H1 (cell line): ENCODE measurements at regions not wholly inside any gene's neighbourhood (a gene's known extent, or its start where the extent isn't known, plus 50 kb on each side); places are given as distances from the start of the nearest gene placed in this dataset.

ENCODE experiments used
- CTCF ChIA-PET: fragments of 300-600 bp; sonication (Branson Sonifier 250); formaldehyde crosslinking; loops from one replicate; lab custom pipeline; 2021; ENCODE audit not compliant: partially characterized antibody; lab: Charles Lee
- POLR2A ChIA-PET: fragments of 300-600 bp; sonication (Branson Sonifier 250); formaldehyde crosslinking; loops from one replicate; lab custom pipeline; 2021; ENCODE audit warnings: inconsistent platforms; ENCODE audit not compliant: partially characterized antibody; lab: Charles Lee
- DNase-seq, 2 experiments: peaks; one replicate each; pipeline versions ENCODE4 v3.0.0 to v3.0.0-alpha.2; 2010 to 2022; ENCODE audit warnings: low spot score in 2 of 2, low read depth in 1 of 2, mixed read lengths in 1 of 2
- FAIRE-seq: peaks from 2 replicates; lab custom pipeline; 2011; peaks lifted over from hg19 to GRCh38; lab: Jason Lieb, UNC
- H2AFZ ChIP-seq: 2 replicates; pipeline ENCODE4 v1.8.1; 2012; ENCODE audit warnings: low read length, inconsistent platforms
- H2AK5ac ChIP-seq: 2 replicates; pipeline ENCODE4 v1.6.1; 2013; ENCODE audit warnings: low read depth, low read length
- H2BK120ac ChIP-seq: replicated peaks from 2 replicates; pipeline ENCODE3; 2013; ENCODE audit warnings: low read depth, low read length, inconsistent platforms
- H2BK12ac ChIP-seq: 2 replicates; pipeline ENCODE4 v1.6.1; 2013; ENCODE audit warnings: low read depth, low read length
- H2BK15ac ChIP-seq: 2 replicates; pipeline ENCODE4 v1.6.1; 2013; ENCODE audit warnings: low read length
- H2BK20ac ChIP-seq: 2 replicates; pipeline ENCODE4 v1.6.1; 2013; ENCODE audit warnings: low read length
- H2BK5ac ChIP-seq: 2 replicates; pipeline ENCODE4 v1.6.1; 2013; ENCODE audit warnings: low read depth, low read length
- H3K14ac ChIP-seq: 2 replicates; pipeline ENCODE4 v1.6.1; 2013; ENCODE audit warnings: inconsistent platforms; ENCODE audit not compliant: insufficient read length
- H3K18ac ChIP-seq: 2 replicates; pipeline ENCODE4 v1.6.1; 2013; ENCODE audit warnings: low read length; ENCODE audit errors: extremely low read depth
- H3K23ac ChIP-seq: 2 replicates; pipeline ENCODE4 v1.6.1; 2013; ENCODE audit warnings: inconsistent platforms; ENCODE audit not compliant: insufficient read length
- H3K23me2 ChIP-seq: 2 replicates; pipeline ENCODE4 v1.6.1; 2013; ENCODE audit warnings: low read depth, low read length
- H3K27ac ChIP-seq: 2 replicates; pipeline ENCODE4 v1.6.1; 2011; ENCODE audit warnings: low read depth, low read length, inconsistent platforms
- H3K27me3 ChIP-seq, 4 experiments: replicated peaks in 1 of 4; 1 replicate in 1 of 4; 2 replicates in 3 of 4; pipeline versions ENCODE4 v1.6.1 to v1.8.1; 2011 to 2013; ENCODE audit warnings: low read length in 3 of 4, mild to moderate bottlenecking in 3 of 4, inconsistent platforms in 2 of 4, mixed read lengths in 2 of 4, moderate library complexity in 1 of 4; ENCODE audit not compliant: control insufficient read depth in 3 of 4, insufficient read depth in 3 of 4; ENCODE audit errors: extremely low read depth in 1 of 4
- H3K36me3 ChIP-seq, 4 experiments: 2 replicates each; pipeline versions ENCODE4 v1.6.1 to v1.8.1; 2011 to 2013; ENCODE audit warnings: mild to moderate bottlenecking in 4 of 4, low read length in 3 of 4, moderate library complexity in 2 of 4, control low read depth in 1 of 4, inconsistent platforms in 1 of 4; ENCODE audit not compliant: insufficient read depth in 4 of 4, control insufficient read depth in 2 of 4
- H3K4ac ChIP-seq: replicated peaks from 2 replicates; pipeline ENCODE3; 2013; ENCODE audit warnings: low read length, low read depth, mixed read lengths, inconsistent platforms; ENCODE audit not compliant: insufficient read length
- H3K4me1 ChIP-seq, 4 experiments: replicated peaks in 1 of 4; 1 replicate in 1 of 4; 2 replicates in 3 of 4; pipeline versions ENCODE4 v1.6.1 to v1.8.1; 2011 to 2013; ENCODE audit warnings: low read length in 3 of 4, inconsistent platforms in 2 of 4, mixed read lengths in 1 of 4; ENCODE audit not compliant: insufficient read depth in 4 of 4, control insufficient read depth in 3 of 4
- H3K4me2 ChIP-seq, 2 experiments: 2 replicates each; pipeline versions ENCODE4 v1.6.1 to v1.8.1; 2011 to 2013; ENCODE audit warnings: low read depth in 2 of 2, low read length in 2 of 2, control low read depth in 1 of 2, inconsistent platforms in 1 of 2, mild to moderate bottlenecking in 1 of 2; ENCODE audit not compliant: insufficient read depth in 1 of 2
- H3K4me3 ChIP-seq, 4 experiments: fragments of 200-600, 300-600 bp in 1 of 4; sonication (generic), shearing (Covaris generic), sonication (Bioruptor Twin) in 1 of 4; 2 replicates each; pipeline versions ENCODE4 v1.5.1 to v1.8.1; 2011 to 2016; ENCODE audit warnings: low read length in 4 of 4, low read depth in 3 of 4, control low read depth in 2 of 4, inconsistent platforms in 2 of 4, mild to moderate bottlenecking in 2 of 4, mixed read lengths in 1 of 4, moderate library complexity in 1 of 4; ENCODE audit not compliant: insufficient read depth in 2 of 4; ENCODE audit errors: extremely low read depth in 1 of 4
- H3K56ac ChIP-seq: replicated peaks from 2 replicates; pipeline ENCODE3; 2013; ENCODE audit warnings: low read depth, mild to moderate bottlenecking, mixed read lengths, low read length, inconsistent platforms; ENCODE audit not compliant: insufficient read length
- H3K79me1 ChIP-seq: 2 replicates; pipeline ENCODE4 v1.6.1; 2013; ENCODE audit warnings: low read depth, low read length, control low read depth
- H3K79me2 ChIP-seq, 2 experiments: 2 replicates each; pipeline versions ENCODE4 v1.6.1 to v1.8.1; 2012 to 2013; ENCODE audit warnings: low read length in 2 of 2, mild to moderate bottlenecking in 2 of 2, inconsistent platforms in 1 of 2; ENCODE audit not compliant: insufficient read depth in 2 of 2, control insufficient read depth in 1 of 2
- H3K9ac ChIP-seq, 4 experiments: replicated peaks in 1 of 4; 1 replicate in 1 of 4; 2 replicates in 3 of 4; pipeline versions ENCODE4 v1.6.1 to v1.8.1; 2011 to 2013; ENCODE audit warnings: low read depth in 3 of 4, low read length in 3 of 4, control low read depth in 2 of 4, mild to moderate bottlenecking in 2 of 4, moderate library complexity in 2 of 4, inconsistent platforms in 1 of 4; ENCODE audit errors: extremely low read depth in 1 of 4
- H3K9me3 ChIP-seq, 2 experiments: 2 replicates each; pipeline versions ENCODE4 v1.6.1 to v1.8.1; 2012 to 2013; ENCODE audit warnings: mild to moderate bottlenecking in 2 of 2, moderate library complexity in 2 of 2, control low read depth in 1 of 2, inconsistent platforms in 1 of 2, low read depth in 1 of 2, low read length in 1 of 2, mixed read lengths in 1 of 2; ENCODE audit not compliant: insufficient read depth in 2 of 2
- H4K20me1 ChIP-seq, 2 experiments: replicated peaks in 1 of 2; 2 replicates each; pipeline versions ENCODE3 to v1.8.1; 2011 to 2013; ENCODE audit warnings: inconsistent platforms in 2 of 2, low read length in 2 of 2, mild to moderate bottlenecking in 1 of 2; ENCODE audit not compliant: insufficient read depth in 2 of 2, control insufficient read depth in 1 of 2
- H4K5ac ChIP-seq: 2 replicates; pipeline ENCODE4 v1.6.1; 2013; ENCODE audit warnings: low read length, low read depth, mixed read lengths, inconsistent platforms; ENCODE audit not compliant: insufficient read length
- H4K8ac ChIP-seq: 2 replicates; pipeline ENCODE4 v1.8.0; 2013; ENCODE audit warnings: mild to moderate bottlenecking, moderate library complexity, low read length, inconsistent platforms; ENCODE audit not compliant: insufficient read depth; ENCODE audit errors: extremely low read depth
- H4K91ac ChIP-seq: replicated peaks from 2 replicates; pipeline ENCODE3; 2013; ENCODE audit warnings: low read length, mixed read lengths, inconsistent platforms; ENCODE audit not compliant: insufficient read length
- BRCA1 ChIP-seq: IDR thresholded peaks from 2 replicates; pipeline ENCODE4 v1.6.1; 2012; ENCODE audit warnings: low read depth, low read length, improper control_type of control experiment
- CHD1 ChIP-seq: IDR thresholded peaks from 2 replicates; pipeline ENCODE4 v1.6.1; 2012; ENCODE audit warnings: low read depth, low read length, improper control_type of control experiment
- CHD2 ChIP-seq: IDR thresholded peaks from 2 replicates; pipeline ENCODE4 v1.6.1; 2012; ENCODE audit warnings: low read length, improper control_type of control experiment
- CREB1 ChIP-seq: IDR thresholded peaks from 2 replicates; pipeline ENCODE4 v1.6.1; 2012; ENCODE audit warnings: inconsistent platforms
- CTBP2 ChIP-seq: IDR thresholded peaks from 2 replicates; pipeline ENCODE4 v1.7.0; 2011; ENCODE audit warnings: borderline replicate concordance, mild to moderate bottlenecking, moderate library complexity, mixed read lengths, low read length; ENCODE audit not compliant: insufficient read depth, insufficient read length
- JUN ChIP-seq: IDR thresholded peaks from 2 replicates; pipeline ENCODE4 v1.6.1; 2011; ENCODE audit warnings: low read depth, mild to moderate bottlenecking, improper control_type of control experiment, low read length
- NANOG ChIP-seq: IDR thresholded peaks from 2 replicates; pipeline ENCODE4 v1.6.1; 2011; ENCODE audit warnings: low read length, low read depth, mild to moderate bottlenecking, inconsistent platforms; ENCODE audit not compliant: insufficient read depth, poor library complexity, severe bottlenecking
- PHF8 ChIP-seq: fragments of 200-600 bp; sonication (generic); conservative IDR thresholded peaks from 2 replicates; pipeline ENCODE4 v1.7.1; 2012; ENCODE audit warnings: low read depth, mild to moderate bottlenecking, inconsistent platforms, low read length, moderate library complexity
- RXRA ChIP-seq: IDR thresholded peaks from 2 replicates; pipeline ENCODE4 v1.6.1; 2011; ENCODE audit warnings: low read depth, mild to moderate bottlenecking, low read length, moderate library complexity; ENCODE audit not compliant: insufficient read depth
- SUZ12 ChIP-seq: fragments of 200-600 bp; sonication (generic); IDR thresholded peaks from 2 replicates; pipeline ENCODE4 v1.6.1; 2012; ENCODE audit warnings: mild to moderate bottlenecking, inconsistent platforms, low read length, moderate library complexity, mixed read lengths
- TCF12 ChIP-seq: IDR thresholded peaks from 2 replicates; pipeline ENCODE4 v1.6.1; 2011; ENCODE audit warnings: low read depth, mild to moderate bottlenecking, low read length
- WGBS, 2 experiments: shearing (Covaris generic) in 1 of 2; methylation state at CpG; one replicate each; pipeline versions ENCODE4 v1.1.6 to v1.1.7; 2013 to 2015; ENCODE audit warnings: low lambda C conversion rate in 2 of 2, mixed read lengths in 2 of 2, inconsistent platforms in 1 of 2, low coverage in 1 of 2, missing lambda C conversion rate in 1 of 2; ENCODE audit not compliant: insufficient replicate concordance in 2 of 2, insufficient coverage in 1 of 2, insufficient read length in 1 of 2; ENCODE audit errors: extremely low coverage in 1 of 2, missing lambda C conversion rate in 1 of 2; 5-methylcytosine and 5-hydroxymethylcytosine counted together

DNA sequence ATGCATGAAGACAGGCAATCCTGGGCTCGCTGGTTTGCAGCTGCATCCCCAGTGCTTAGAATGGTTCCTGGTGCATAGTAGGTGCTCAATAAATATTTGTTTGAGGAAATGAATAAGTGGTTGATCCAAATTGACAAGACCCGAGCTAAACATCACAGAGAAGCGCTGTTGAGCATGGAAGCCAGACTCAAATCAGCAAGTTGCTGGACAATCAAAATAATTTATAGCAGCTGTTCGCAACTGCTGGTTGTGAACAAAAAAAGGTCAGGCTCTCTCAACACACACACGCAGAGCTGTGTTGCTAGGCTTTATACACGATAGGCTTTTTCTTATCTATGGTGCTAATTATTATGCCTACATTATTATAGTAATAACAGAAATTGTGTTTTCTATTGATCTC, 190.2 kb downstream of the TBX5 start:
- Histone ChIP-seq H3K23ac (no peak overlapping the region), H2BK20ac (no peak overlapping the region), H3K4me1 (no peaks in the 10 kb centered on the region), H2BK120ac (no peak overlapping the region), H3K4me3 (no peak overlapping the region), H3K4ac (no peak overlapping the region), H3K14ac (no peak overlapping the region), H4K5ac (no peak overlapping the region), H3K23me2 (no peaks in the 10 kb centered on the region; the same call in 1 of the 2 replicates), H2BK15ac (no peak overlapping the region), H2AFZ (no peak overlapping the region), H4K8ac (no peak overlapping the region), H3K4me2 (no peak overlapping the region), H3K18ac (no peak overlapping the region), H3K27ac (no peak overlapping the region), H3K79me1 (no peaks in the 10 kb centered on the region), H3K56ac (no peak overlapping the region), H3K79me2 (no peaks in the 10 kb centered on the region), H4K91ac (no peak overlapping the region), H2BK5ac (no peak overlapping the region), H4K20me1 (no peaks in the 10 kb centered on the region), H3K27me3 (no peaks in the 10 kb centered on the region), H3K9ac (no peak overlapping the region), H2BK12ac (no peak overlapping the region), H3K9me3 (no peaks in the 10 kb centered on the region), H2AK5ac (no peak overlapping the region), H3K36me3 (no peaks in the 10 kb centered on the region)
- ChIA-PET POLR2A (no interaction called here), CTCF (interaction anchor here (0.9 to 1.9 kb wide), 5 partner anchors 9 to 235 kb away, joined by 3 to 6 read pairs (median 4); no protein-coding TSS in a partner anchor)
- no peak for TF ChIP-seq NANOG
- TF ChIP-seq SUZ12 = no peak
- no peak for TF ChIP-seq JUN
- TF ChIP-seq CTBP2 = no peak
- no peak for TF ChIP-seq PHF8
- TF ChIP-seq RXRA = no peak
- no peak for TF ChIP-seq CREB1
- no peak for TF ChIP-seq CHD1
- TF ChIP-seq BRCA1 = no peak
- no peak for TF ChIP-seq CHD2
- TF ChIP-seq TCF12 = no peak
- DNase-seq (no peak), FAIRE-seq (no peak)
- 87% methylated on average over 6 of the region's 6 CpGs; no CpG with 5 or more reads in 1 of the 2 experiments for WGBS, 2 experiments
